GM13977 (cell line): ENCODE measurements at regions not wholly inside any gene's neighbourhood (a gene's known extent, or its start where the extent isn't known, plus 50 kb on each side); places are given as distances from the start of the nearest gene placed in this dataset.

Experiments used
- DNase-seq: peaks from one replicate; pipeline ENCODE4 v3.0.0; 2012; ENCODE audit warnings: low spot score
- CTCF ChIP-seq: IDR thresholded peaks from 2 replicates; pipeline ENCODE4 v1.5.1; 2012; ENCODE audit warnings: mild to moderate bottlenecking, control low read depth; ENCODE audit not compliant: insufficient read depth; ENCODE audit errors: extremely low read depth, missing control alignments
- in situ Hi-C: fragments of 300-500 bp; cut with MboI; formaldehyde crosslinking; loops from one replicate; pipeline ENCODE4 v1.12.0; 2022; ENCODE audit warnings: low sequenced_read_pairs, low pct_unique_long_range_greater_than_20kb, mixed read lengths, inconsistent platforms; ENCODE audit not compliant: unreplicated experiment

- no peak for TF ChIP-seq CTCF
- no peak for DNase-seq
- in situ Hi-C loops = no loop called here
These were observed 757.8 kb upstream of the ADGRB3 start for GRCh38 chr6:67877288-67877687.

GRCh38 chr6:67875877-67876383, 759.2 kb upstream of the ADGRB3 start:
- in situ Hi-C loops = no loop called here
- TF ChIP-seq CTCF = no peak
- no peak for DNase-seq

- no peak for TF ChIP-seq CTCF
These were observed 764.8 kb upstream of the ADGRB3 start for GRCh38 chr6:67870321-67870720.

GRCh38 chr6:67863346-67863745, 771.7 kb upstream of the ADGRB3 start:
- no peak for DNase-seq
- no peak for TF ChIP-seq CTCF
- in situ Hi-C loops = no loop called here

More at GRCh38 chr6:67870321-67870720, 764.8 kb upstream of the ADGRB3 start:
- in situ Hi-C loops = no loop called here
- DNase-seq = no peak

GRCh38 chr6:67854098-67854497, 781.0 kb upstream of the ADGRB3 start:
- no peak for TF ChIP-seq CTCF
- in situ Hi-C loops = no loop called here
- no peak for DNase-seq

GRCh38 chr6:67839818-67840217, 795.3 kb upstream of the ADGRB3 start:
- DNase-seq = no peak
- TF ChIP-seq CTCF = no peak
- in situ Hi-C loops = no loop called here
